ENCODE measurements at regions not wholly inside any gene's neighbourhood (a gene's known extent, or its start where the extent isn't known, plus 50 kb on each side); places are given as distances from the start of the nearest gene placed in this dataset.

- no peak overlapping the region for H2BK12ac ChIP-seq (ENCODE audit: insufficient read length, low read depth, low read length)
- H3K27me3 ChIP-seq (ENCODE audit: insufficient read depth, low read length): no peaks in the 10 kb centered on the region
- peaks cover 8 to 14% (median 10%) of the 10 kb centered on the region in 3 experiments for H3K36me3 Mint-ChIP-seq (ENCODE audit: insufficient read depth in 1 of 3, low read depth in 3 of 3)
- H2AFZ ChIP-seq (ENCODE audit: low read length): no peak overlapping the region
- H2BK5ac ChIP-seq (ENCODE audit: insufficient read length, low read length): no peak overlapping the region
- no peak overlapping the region for H2AK5ac ChIP-seq (ENCODE audit: insufficient read length, low read length)
- H3K79me2 ChIP-seq (ENCODE audit: insufficient read depth, low read length): no peaks in the 10 kb centered on the region
- no peak overlapping the region for H2BK15ac ChIP-seq (ENCODE audit: low read depth, low read length)
- no peaks in the 10 kb centered on the region for H3K23me2 ChIP-seq (ENCODE audit: insufficient read length, low read depth, low read length, poor library complexity, severe bottlenecking)
- no peak overlapping the region for H3K4me2 ChIP-seq (ENCODE audit: insufficient read depth, insufficient read length, low read length)
- no peaks in the 10 kb centered on the region for H3K4me1 ChIP-seq (ENCODE audit: insufficient read depth, low read length)
- H3K9me3 Mint-ChIP-seq: peaks cover 23 to 30% of the 10 kb centered on the region in 2 experiments
- no peak overlapping the region for H2BK120ac ChIP-seq (ENCODE audit: low read depth, low read length, poor library complexity, severe bottlenecking)
- no peak overlapping the region for H3T11ph ChIP-seq (ENCODE audit: low read length)
- no peaks in the 10 kb centered on the region for H4K20me1 ChIP-seq (ENCODE audit: control insufficient read depth, insufficient read depth, insufficient read length)
- no peak overlapping the region for H3K23ac ChIP-seq (ENCODE audit: insufficient read length, low read depth, low read length)
- no peak overlapping the region for H4K5ac ChIP-seq (ENCODE audit: insufficient read length, low read depth, low read length)
- H3K4me1 Mint-ChIP-seq: no peaks in the 10 kb centered on the region
- H3K27me3 Mint-ChIP-seq (ENCODE audit: low read depth): peaks cover 2% of the 10 kb centered on the region; the same call in 1 of the 2 replicates
- no CpG with 5 or more reads among the region's 2 CpGs for WGBS (ENCODE audit: extremely low coverage, insufficient read length, low lambda C conversion rate)
- H3K56ac ChIP-seq (ENCODE audit: insufficient read length, low read depth, low read length): no peak overlapping the region
- no peak overlapping the region for H3K4ac ChIP-seq (ENCODE audit: low read depth, low read length)
- H2BK20ac ChIP-seq (ENCODE audit: low read depth, low read length, poor library complexity, severe bottlenecking): no peak overlapping the region
- no peak overlapping the region for H3K14ac ChIP-seq (ENCODE audit: insufficient read depth, low read length)
- H4K91ac ChIP-seq (ENCODE audit: insufficient read length, low read depth, low read length): no peak overlapping the region
- H3K4me3 Mint-ChIP-seq: no peak overlapping the region
- no peak overlapping the region for H3K18ac ChIP-seq (ENCODE audit: insufficient read length, low read depth, low read length)
- no peak overlapping the region for H3K9ac ChIP-seq (ENCODE audit: extremely low read depth, insufficient read length, low read length)
- H3K79me1 ChIP-seq (ENCODE audit: insufficient read depth, low read depth, low read length, poor library complexity, severe bottlenecking): no peaks in the 10 kb centered on the region
- no peak overlapping the region for H4K8ac ChIP-seq (replicated peaks; ENCODE audit: insufficient read length, low read depth, low read length)
- no peak overlapping the region for H3K27ac Mint-ChIP-seq
- no peak for TF ChIP-seq CTCF (conservative IDR thresholded peaks at IDR 0.05)
- no peak overlapping the region for H3K27ac ChIP-seq (ENCODE audit: insufficient read length, low read depth, low read length)
- peaks cover 5% of the 10 kb centered on the region for H3K9me3 ChIP-seq (ENCODE audit: control insufficient read depth, low read depth, low read length)
- DNase-seq: no peak
Measured at GRCh38 chr20:5369629-5370028, 52.9 kb upstream of the PROKR2 start.

All from H9 (cell line).